ENCODE measurements at regions not wholly inside any gene's neighbourhood (a gene's known extent, or its start where the extent isn't known, plus 50 kb on each side); places are given as distances from the start of the nearest gene placed in this dataset.

GRCh38 chr22:48751539-48752437 lies 1075.9 kb downstream of the BRD1 start:
- TF ChIP-seq, protein P1, sequence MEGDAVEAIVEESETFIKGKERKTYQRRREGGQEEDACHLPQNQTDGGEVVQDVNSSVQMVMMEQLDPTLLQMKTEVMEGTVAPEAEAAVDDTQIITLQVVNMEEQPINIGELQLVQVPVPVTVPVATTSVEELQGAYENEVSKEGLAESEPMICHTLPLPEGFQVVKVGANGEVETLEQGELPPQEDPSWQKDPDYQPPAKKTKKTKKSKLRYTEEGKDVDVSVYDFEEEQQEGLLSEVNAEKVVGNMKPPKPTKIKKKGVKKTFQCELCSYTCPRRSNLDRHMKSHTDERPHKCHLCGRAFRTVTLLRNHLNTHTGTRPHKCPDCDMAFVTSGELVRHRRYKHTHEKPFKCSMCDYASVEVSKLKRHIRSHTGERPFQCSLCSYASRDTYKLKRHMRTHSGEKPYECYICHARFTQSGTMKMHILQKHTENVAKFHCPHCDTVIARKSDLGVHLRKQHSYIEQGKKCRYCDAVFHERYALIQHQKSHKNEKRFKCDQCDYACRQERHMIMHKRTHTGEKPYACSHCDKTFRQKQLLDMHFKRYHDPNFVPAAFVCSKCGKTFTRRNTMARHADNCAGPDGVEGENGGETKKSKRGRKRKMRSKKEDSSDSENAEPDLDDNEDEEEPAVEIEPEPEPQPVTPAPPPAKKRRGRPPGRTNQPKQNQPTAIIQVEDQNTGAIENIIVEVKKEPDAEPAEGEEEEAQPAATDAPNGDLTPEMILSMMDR (IDR thresholded peaks at IDR 0.05; ENCODE audit: control insufficient read depth, insufficient read depth, low read depth, low read length, missing control alignments), result no peak
- H3K4me3 ChIP-seq (ENCODE audit: control insufficient read depth, low read depth, low read length), result no peak overlapping the region
- DNase-seq (ENCODE audit: low read depth), result no peak

DNA sequence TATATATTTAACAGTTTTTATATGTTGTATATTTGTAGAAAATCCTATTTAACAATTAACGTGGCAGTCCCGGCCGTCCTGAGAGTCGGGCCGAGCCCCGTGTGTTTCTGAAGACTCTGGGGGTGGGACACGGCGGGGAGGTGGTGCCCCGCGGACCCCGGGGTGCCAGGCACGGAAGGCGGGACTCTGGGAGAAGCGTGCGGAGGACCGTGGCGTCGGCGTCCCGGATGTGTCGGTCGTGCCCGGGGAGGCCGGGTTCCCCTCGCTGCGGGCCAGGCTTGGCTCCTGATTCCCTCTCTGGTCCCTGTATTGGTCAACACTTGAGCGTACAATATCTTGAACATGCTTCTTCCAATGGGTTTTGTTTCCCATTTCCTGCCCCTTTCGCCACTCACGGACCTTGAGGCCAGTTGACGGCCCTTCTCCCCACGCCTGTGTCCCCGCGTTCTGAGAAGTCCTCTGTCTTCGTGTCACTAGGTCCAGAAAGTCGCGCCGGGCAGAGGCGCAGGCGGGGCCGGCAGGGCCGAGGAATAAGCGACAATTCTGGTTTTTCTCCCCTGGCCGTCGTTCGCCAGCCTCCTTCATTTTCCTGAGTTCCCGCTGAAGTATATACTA lies 1076.7 kb downstream of the BRD1 start:
- TF ChIP-seq, protein P1 (IDR thresholded peaks at IDR 0.05; ENCODE audit: control insufficient read depth, insufficient read depth, low read depth, low read length, missing control alignments), result no peak
- no peak overlapping the region for H3K4me3 ChIP-seq (ENCODE audit: control insufficient read depth, low read depth, low read length)
- no peak for DNase-seq (ENCODE audit: low read depth)

- no peak overlapping the region for H3K4me3 ChIP-seq (ENCODE audit: control insufficient read depth, low read depth, low read length)
- TF ChIP-seq, protein P1 (IDR thresholded peaks at IDR 0.05; ENCODE audit: control insufficient read depth, insufficient read depth, low read depth, low read length, missing control alignments), result no peak
- DNase-seq (ENCODE audit: low read depth), result no peak
Observed at GRCh38 chr22:48750282-48750681, 1077.4 kb downstream of the BRD1 start.

GRCh38 chr22:48749555-48750227 lies 1078.0 kb downstream of the BRD1 start:
- no peak for DNase-seq (ENCODE audit: low read depth)
- TF ChIP-seq, protein P1 (IDR thresholded peaks at IDR 0.05; ENCODE audit: control insufficient read depth, insufficient read depth, low read depth, low read length, missing control alignments), result no peak
- no peak overlapping the region for H3K4me3 ChIP-seq (ENCODE audit: control insufficient read depth, low read depth, low read length)

GRCh38 chr22:48748860-48749554 lies 1078.7 kb downstream of the BRD1 start:
- DNase-seq (ENCODE audit: low read depth), result no peak
- TF ChIP-seq, protein P1 (IDR thresholded peaks at IDR 0.05; ENCODE audit: control insufficient read depth, insufficient read depth, low read depth, low read length, missing control alignments), result no peak
- no peak overlapping the region for H3K4me3 ChIP-seq (ENCODE audit: control insufficient read depth, low read depth, low read length)

All from AG09309 (cell line).